Smooth muscle cell (in vitro differentiated cells): ENCODE measurements at regions not wholly inside any gene's neighbourhood (a gene's known extent, or its start where the extent isn't known, plus 50 kb on each side); places are given as distances from the start of the nearest gene placed in this dataset.

Experiments used
- DNase-seq: peaks from one replicate; lab custom pipeline; 2025; ENCODE audit not compliant: unreplicated experiment; lab: John Stamatoyannopoulos, UW
- H2AFZ ChIP-seq: fragments of 200-600 bp; sonication (generic); 2 replicates; pipeline ENCODE4 v1.6.0; 2016; ENCODE audit warnings: antibody characterized with exemption, low read depth, mild to moderate bottlenecking
- H3F3A ChIP-seq: fragments of 200-600 bp; sonication (generic); 2 replicates; pipeline ENCODE4 v1.6.0; 2017; ENCODE audit warnings: antibody characterized with exemption, low read depth
- H3K27ac ChIP-seq: fragments of 200-600 bp; sonication (generic); 2 replicates; pipeline ENCODE4 v1.5.1; 2016; ENCODE audit warnings: low read depth, mild to moderate bottlenecking
- H3K27me3 ChIP-seq: fragments of 200-600 bp; sonication (generic); 2 replicates; pipeline ENCODE4 v1.6.1; 2016; ENCODE audit warnings: low read depth, mild to moderate bottlenecking
- H3K36me3 ChIP-seq: fragments of 200-600 bp; sonication (generic); 2 replicates; pipeline ENCODE4 v1.5.1; 2016; ENCODE audit warnings: low read depth
- H3K4me1 ChIP-seq: fragments of 200-600 bp; sonication (generic); 2 replicates; pipeline ENCODE4 v1.5.1; 2016; ENCODE audit warnings: low read depth
- H3K4me2 ChIP-seq: fragments of 200-600 bp; sonication (generic); 2 replicates; pipeline ENCODE4 v1.6.0; 2016; ENCODE audit warnings: mild to moderate bottlenecking
- H3K4me3 ChIP-seq: fragments of 200-600 bp; sonication (generic); 2 replicates; pipeline ENCODE4 v1.5.1; 2016; ENCODE audit warnings: mild to moderate bottlenecking
- H3K79me2 ChIP-seq: fragments of 200-600 bp; sonication (generic); 2 replicates; pipeline ENCODE4 v1.6.0; 2016; ENCODE audit warnings: low read depth, mild to moderate bottlenecking
- H3K9ac ChIP-seq: fragments of 200-600 bp; sonication (generic); 2 replicates; pipeline ENCODE4 v1.6.0; 2016; ENCODE audit warnings: low read depth
- H3K9me3 ChIP-seq: fragments of 200-600 bp; sonication (generic); replicated peaks from 2 replicates; pipeline ENCODE4 v1.5.1; 2016; ENCODE audit warnings: low read depth
- H4K20me1 ChIP-seq: fragments of 200-600 bp; sonication (generic); 2 replicates; pipeline ENCODE4 v1.6.0; 2016; ENCODE audit warnings: low read depth
- WGBS: methylation state at CpG from one replicate; pipeline ENCODE4 v1.1.7; 2016; ENCODE audit warnings: low lambda C conversion rate; 5-methylcytosine and 5-hydroxymethylcytosine counted together
- TF ChIP-seq, protein P1 (sequence below): fragments of 200-600 bp; sonication (generic); IDR thresholded peaks from 2 replicates; pipeline ENCODE4 v1.5.1; 2017; ENCODE audit warnings: borderline replicate concordance, mild to moderate bottlenecking, antibody characterized with exemption; ENCODE audit not compliant: insufficient read depth, poor library complexity, severe bottlenecking

DNA sequence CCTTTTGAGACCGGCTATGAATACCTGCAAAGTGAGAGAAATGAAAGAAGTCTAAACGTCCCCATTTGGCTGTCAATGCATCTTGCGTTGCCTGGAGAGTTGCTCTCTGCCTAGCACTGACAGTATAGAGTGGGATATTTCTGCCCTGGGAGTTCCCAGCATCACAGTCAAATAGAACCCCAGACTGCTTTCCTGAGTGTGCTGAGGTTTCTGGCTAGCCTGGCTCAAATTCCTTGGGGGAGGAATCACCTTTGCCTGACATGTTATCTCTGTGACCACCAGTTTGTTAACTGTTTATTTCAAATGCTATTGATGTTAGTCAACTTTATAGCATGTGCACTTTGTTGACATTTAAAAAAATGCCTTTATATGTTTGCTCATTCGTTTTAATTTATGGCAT lies 212.0 kb upstream of the FAM78B start:
- no peaks in the 10 kb centered on the region for H3K27me3 ChIP-seq
- no peaks in the 10 kb centered on the region for H3K4me1 ChIP-seq
- no peak overlapping the region for H3K27ac ChIP-seq
- no peaks in the 10 kb centered on the region for H3K9me3 ChIP-seq
- H3F3A ChIP-seq = no peaks in the 10 kb centered on the region
- H3K4me2 ChIP-seq = no peak overlapping the region
- no peak overlapping the region for H3K9ac ChIP-seq
- TF ChIP-seq, protein P1, sequence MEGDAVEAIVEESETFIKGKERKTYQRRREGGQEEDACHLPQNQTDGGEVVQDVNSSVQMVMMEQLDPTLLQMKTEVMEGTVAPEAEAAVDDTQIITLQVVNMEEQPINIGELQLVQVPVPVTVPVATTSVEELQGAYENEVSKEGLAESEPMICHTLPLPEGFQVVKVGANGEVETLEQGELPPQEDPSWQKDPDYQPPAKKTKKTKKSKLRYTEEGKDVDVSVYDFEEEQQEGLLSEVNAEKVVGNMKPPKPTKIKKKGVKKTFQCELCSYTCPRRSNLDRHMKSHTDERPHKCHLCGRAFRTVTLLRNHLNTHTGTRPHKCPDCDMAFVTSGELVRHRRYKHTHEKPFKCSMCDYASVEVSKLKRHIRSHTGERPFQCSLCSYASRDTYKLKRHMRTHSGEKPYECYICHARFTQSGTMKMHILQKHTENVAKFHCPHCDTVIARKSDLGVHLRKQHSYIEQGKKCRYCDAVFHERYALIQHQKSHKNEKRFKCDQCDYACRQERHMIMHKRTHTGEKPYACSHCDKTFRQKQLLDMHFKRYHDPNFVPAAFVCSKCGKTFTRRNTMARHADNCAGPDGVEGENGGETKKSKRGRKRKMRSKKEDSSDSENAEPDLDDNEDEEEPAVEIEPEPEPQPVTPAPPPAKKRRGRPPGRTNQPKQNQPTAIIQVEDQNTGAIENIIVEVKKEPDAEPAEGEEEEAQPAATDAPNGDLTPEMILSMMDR = no peak
- H3K4me3 ChIP-seq = no peak overlapping the region
- WGBS = 71% methylated on average over 4 of the region's 4 CpGs
- no peak overlapping the region for H2AFZ ChIP-seq
- DNase-seq = no peak
- no peaks in the 10 kb centered on the region for H3K36me3 ChIP-seq
- H3K79me2 ChIP-seq = no peaks in the 10 kb centered on the region
- no peaks in the 10 kb centered on the region for H4K20me1 ChIP-seq

DNA sequence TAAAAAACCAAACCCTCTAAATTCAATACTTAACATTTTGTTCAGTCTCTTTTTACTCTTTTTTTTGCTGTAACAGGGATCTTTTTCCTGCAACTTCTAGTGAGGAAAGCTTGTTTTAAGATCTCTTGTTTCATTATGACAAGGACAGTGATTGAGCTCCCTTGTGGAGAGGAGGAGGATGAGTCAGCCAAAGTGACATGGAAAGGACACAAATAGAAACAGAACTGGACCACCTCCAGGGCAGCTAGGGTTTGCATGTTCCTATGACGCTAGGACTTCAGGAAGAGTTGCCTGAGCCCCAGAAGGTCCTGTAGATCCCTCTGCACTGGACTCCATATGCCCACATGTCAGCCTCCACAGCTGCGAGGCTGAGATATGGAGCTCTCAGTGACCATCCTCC lies 212.6 kb upstream of the FAM78B start:
- H3K4me1 ChIP-seq = no peaks in the 10 kb centered on the region
- H3K9me3 ChIP-seq = no peaks in the 10 kb centered on the region
- no peak overlapping the region for H3K27ac ChIP-seq
- H2AFZ ChIP-seq = no peak overlapping the region
- no peaks in the 10 kb centered on the region for H3K27me3 ChIP-seq
- no peak overlapping the region for H3K4me2 ChIP-seq
- no peak for DNase-seq
- 67% methylated on average over 2 of the region's 2 CpGs for WGBS
- no peaks in the 10 kb centered on the region for H3K79me2 ChIP-seq
- H3F3A ChIP-seq = no peaks in the 10 kb centered on the region
- no peak overlapping the region for H3K4me3 ChIP-seq
- no peak overlapping the region for H3K9ac ChIP-seq
- TF ChIP-seq, protein P1 = no peak
- H4K20me1 ChIP-seq = no peaks in the 10 kb centered on the region
- no peaks in the 10 kb centered on the region for H3K36me3 ChIP-seq

DNA sequence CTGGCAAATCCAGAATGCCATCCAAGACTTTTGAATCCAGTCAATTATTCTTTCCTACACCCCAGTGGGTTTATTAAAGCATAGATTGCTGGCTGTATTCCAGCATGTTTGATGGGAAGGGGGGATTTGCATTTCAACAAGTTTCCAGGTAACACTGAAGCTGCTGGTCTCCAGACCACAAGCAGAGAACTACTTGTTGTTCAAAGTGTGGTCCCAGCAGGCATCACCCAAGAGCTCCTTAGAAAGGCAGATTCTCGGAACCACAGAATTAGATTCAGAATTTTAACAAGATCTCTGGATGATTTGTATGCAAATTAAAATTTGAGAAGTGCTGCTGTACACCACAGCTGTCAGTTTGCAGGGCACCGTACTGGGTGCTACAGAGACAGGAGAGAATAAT lies 216.3 kb upstream of the FAM78B start:
- Histone ChIP-seq H3K79me2 (no peaks in the 10 kb centered on the region), H3K4me1 (no peaks in the 10 kb centered on the region), H3K4me3 (no peak overlapping the region), H3K9ac (no peak overlapping the region), H4K20me1 (no peaks in the 10 kb centered on the region), H3K27me3 (no peaks in the 10 kb centered on the region), H3K9me3 (no peaks in the 10 kb centered on the region), H3K27ac (no peak overlapping the region), H2AFZ (no peak overlapping the region), H3K4me2 (no peak overlapping the region), H3F3A (no peaks in the 10 kb centered on the region), H3K36me3 (no peaks in the 10 kb centered on the region)
- no peak for DNase-seq
- 79% methylated on average over 2 of the region's 2 CpGs for WGBS
- TF ChIP-seq, protein P1 = no peak

DNA sequence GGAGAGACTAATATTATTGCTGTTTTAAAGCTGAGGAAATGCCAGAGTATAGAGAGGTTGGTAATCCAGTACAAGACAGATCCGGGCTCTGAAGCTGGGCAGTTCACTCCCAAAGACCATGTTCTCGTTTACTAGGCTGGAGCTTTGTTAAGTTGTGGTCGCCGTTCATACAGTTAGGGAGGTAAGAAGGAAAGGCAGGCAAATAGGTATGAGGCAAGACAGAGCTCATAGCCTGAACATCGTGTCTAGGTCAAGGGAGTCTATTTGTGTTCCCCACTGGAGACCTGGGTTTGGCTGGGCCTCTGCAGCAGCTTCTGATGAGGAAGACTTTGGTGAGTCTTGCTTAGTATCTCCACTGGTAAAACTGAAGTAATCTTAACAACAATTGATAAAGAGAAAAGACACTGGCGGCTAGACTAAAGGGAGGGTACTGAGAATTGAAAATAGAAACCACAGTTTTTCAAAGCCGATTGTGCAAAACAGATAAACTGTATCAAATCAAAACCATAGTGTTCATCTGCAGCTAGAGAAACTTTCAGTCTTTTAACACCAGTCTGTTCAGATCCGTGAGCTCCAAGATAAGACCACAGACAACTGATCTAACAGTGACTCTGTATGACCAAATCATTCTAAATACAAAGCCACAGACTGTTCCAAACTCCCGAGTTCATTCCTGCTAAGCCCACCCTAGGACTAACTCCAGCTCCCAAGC lies 217.0 kb upstream of the FAM78B start:
- Histone ChIP-seq H4K20me1 (no peaks in the 10 kb centered on the region), H3K9ac (no peak overlapping the region), H3K9me3 (no peaks in the 10 kb centered on the region), H3F3A (no peaks in the 10 kb centered on the region), H3K36me3 (no peaks in the 10 kb centered on the region), H3K4me3 (no peak overlapping the region), H2AFZ (no peak overlapping the region), H3K4me2 (no peak overlapping the region), H3K79me2 (no peaks in the 10 kb centered on the region), H3K27ac (no peak overlapping the region), H3K4me1 (no peaks in the 10 kb centered on the region), H3K27me3 (no peaks in the 10 kb centered on the region)
- WGBS = 66% methylated on average over 9 of the region's 9 CpGs
- no peak for DNase-seq
- TF ChIP-seq, protein P1 = no peak
